ENCODE measurements at regions not wholly inside any gene's neighbourhood (a gene's known extent, or its start where the extent isn't known, plus 50 kb on each side); places are given as distances from the start of the nearest gene placed in this dataset.
"Not testable (repeated sequence)": the region's sequence is repeated elsewhere in the genome, so short reads cannot be mapped to it uniquely, and the experiment has no call there.

DNA sequence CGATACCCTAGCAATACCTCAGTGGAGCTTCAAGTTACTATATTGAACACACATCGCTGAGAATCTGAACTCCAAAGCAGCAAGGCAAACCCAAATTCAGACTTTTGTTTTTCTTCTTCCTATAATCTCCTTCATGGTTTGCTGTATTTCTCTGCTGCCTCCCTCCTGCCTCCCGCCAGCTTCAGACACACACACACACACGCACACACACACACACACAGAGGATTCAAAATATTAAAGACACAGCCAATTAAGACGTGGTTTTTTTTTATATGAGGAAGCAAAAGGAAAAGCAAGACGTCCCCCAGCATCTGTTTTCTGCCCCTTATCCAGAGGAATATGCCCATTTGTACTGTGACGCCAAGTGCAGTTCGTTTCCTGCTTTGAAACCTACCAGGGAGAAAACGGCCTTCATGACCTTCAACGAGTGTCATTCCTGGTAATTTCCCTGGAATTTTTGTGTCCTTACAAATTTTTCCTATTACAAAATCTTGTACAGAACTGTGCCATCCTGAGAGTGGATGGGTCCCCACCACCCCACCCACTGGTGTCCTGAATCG lies 547.9 kb upstream of the ID2 start:
- no peak for DNase-seq

DNA sequence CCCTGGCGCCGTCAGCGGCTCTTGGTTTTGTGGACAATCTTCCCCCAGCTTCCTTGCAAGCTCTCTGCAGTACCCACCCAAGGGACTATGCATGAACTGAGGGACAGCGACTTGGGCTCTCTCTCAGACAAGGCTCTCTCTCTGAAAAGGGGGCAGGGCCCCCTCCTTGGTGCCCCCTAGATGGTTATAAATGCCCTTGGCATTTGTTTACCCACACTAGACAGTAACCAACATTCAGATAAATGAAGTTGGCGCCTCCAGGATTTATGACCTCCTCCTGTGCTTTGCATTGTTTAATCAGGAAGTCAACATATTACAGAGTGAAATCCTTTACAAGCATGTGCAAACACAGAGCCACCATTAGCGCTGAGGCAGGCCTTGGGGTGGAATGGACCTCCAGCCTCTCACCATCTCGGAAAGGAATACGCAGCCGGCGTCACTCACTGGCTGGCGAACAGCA lies 547.4 kb upstream of the ID2 start:
- DNase-seq, result no peak

DNA sequence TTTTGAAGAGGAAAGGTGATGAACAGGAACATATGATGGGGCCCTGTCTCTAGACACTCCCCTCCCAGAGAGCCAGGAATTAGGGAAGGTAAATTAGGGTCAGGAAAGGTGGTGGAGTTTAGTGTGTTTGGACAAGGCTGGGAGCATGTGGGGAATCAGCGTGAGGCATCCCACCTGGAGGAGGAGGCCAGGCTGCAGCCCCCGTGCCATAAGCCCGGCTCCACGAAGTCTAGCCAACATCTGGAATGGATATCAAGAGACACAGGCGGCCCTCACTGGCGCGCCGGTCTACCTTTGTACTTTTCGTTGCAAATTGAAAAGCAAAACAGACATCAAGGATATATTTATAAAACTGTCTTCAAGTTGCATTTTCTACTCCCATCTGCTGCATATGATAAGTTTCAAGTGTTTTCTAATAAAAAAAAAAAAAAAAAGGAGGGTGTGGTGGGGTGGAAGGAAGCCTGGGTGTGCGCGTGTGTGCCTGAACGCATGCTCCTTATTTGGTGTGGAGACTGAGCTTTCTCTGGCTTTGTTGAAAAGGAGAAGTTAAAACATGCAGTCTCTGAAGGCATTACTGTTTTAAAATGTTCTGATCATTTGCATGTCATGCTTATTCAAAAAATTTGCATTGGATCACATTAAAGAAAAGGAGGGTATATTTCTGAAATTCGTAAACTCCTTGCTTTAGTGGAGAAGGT lies 546.7 kb upstream of the ID2 start:
- DNase-seq, result no peak

DNA sequence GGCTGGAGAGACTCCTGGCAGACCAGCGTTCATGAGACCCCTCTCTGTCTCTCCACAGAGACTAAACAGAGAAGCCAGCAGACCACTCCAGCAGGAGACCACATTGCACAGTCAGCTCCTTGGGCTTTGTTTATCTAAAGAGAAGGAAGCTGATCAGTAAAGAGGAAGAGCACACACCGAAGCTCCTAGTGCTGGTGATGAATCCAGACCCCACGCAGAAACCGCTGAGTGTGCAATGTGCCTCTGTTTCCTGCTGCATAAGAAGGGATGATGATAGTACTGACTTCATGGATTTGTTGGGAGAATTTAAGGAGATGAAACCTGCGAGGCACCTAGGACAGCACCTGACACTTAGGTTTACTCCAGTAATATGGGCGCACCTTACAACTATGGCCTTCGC lies 544.1 kb upstream of the ID2 start:
- DNase-seq, result no peak

DNA sequence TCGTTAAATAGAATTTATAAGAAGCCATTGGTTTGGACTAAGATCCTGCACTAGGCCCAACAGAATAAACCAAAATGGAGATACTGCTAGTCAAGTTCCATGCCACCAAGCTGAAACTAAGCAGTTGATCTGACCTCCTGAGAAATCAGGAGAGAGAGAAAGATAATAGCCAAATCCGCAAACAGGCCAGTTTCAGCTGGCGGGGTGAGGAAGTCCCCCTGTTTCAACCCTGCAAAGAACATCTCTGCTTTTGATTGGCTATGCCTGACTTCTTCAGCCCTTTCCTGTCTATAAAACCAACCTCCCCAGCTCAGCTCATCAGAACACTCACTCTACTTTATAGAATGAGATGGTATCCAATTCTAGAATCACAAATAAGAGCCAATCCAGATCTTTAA lies 543.3 kb upstream of the ID2 start:
- no peak for DNase-seq

DNA sequence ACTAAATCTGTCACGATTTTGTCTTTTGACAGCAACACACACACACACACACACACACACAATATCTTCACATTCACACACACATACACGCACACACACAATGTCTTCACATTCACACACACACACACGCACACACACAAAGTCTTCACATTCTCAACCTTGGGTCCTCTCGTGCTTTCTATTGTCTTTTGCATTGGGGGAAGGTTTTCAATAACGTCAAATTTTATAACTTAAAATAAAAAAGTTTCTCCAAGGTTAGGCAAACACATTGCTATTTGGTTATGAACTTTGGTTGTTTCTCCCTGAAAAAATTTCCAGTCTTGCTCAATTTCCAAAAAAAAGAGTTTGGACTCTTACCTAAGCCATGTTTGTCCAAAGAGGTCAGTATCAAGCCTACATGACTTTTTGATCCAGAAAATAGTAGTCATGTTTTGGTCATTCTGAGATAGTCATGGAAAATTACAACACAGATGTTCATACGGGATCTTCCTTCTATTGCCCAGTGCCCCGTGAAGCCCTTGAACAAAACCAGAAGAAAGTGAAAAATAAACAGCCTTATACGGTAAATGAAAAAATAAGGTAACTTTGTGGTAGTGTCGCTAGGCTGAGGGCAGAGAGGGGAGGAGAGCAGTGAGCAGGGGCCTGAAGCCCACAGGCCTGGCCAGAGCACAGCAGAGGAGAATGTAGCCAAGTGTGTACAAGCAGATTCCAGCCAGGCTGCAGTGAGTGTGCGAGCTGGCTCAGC lies 542.8 kb upstream of the ID2 start:
- no peak for DNase-seq

DNA sequence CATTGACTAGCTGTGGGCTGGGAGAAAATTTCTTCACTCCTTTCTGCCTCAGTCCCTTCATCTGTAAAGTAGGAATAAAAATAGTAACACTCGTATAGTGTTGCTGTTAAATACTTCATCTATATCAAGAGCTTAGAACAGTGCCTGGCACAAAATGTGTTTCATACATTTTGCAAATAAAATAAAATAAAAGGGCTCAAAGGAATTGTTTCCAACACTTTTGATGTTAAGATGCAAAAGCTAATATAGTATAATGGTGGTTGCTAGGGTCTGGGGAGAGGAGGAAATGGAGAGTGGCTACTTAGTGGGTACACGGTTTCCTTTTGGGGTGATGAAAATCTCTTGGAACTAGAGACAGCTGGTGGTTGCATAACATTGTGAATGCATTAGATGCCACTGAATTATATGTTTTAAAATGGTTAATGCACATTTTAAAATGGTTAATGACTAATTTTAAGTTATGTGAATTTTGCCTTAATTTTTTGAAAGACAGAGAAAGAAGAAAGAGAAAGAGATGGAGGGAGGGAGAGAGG lies 542.1 kb upstream of the ID2 start:
- no peak for DNase-seq

DNA sequence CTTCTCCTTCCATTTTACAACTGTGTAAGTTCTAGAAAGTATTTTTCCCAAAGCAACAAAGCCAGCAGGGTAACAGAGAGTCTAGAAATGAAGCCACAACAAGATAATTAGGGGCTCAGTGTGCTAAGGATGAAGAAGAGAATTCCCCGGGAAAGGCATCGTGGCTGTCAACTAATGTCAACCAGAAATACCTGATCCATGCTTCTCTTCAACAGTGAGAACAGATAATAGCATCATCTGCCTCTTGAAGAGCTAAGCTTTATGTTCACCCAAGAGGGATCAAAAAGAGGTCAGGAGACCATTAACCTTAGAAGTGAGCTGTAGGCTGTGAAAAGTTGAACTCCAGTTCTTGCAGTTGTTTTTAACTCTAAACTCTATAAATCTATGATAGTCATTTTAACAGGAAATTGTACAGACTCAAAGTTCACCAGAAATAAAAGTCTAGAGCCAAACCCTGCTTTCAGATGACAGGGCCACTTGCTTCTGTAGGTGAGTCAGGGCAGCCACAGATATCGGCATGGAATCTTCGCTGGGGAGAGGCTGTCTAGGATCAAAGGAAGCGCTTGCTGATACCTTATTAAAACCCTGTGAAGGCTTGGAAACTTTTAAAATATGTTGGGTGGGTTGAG lies 540.7 kb upstream of the ID2 start:
- DNase-seq, result no peak

DNA sequence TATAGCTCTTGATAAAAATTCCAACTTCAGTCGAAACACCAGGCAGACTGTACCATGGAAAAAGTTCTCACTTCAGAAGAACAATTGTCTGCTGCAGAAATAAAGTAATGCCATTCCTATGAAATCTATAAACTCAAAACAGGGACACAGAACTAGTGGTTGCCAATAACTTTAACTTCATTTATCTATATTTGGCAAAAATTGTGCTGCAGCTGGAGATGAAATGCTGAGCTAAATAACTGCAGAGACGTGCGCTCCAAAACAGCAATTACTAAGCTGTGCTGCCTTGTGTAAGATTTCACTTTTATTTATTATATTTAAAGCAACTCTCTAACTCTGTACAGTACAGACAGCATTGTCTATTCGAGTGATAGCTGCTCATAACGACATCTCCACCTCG lies 540.1 kb upstream of the ID2 start:
- no peak for DNase-seq

DNA sequence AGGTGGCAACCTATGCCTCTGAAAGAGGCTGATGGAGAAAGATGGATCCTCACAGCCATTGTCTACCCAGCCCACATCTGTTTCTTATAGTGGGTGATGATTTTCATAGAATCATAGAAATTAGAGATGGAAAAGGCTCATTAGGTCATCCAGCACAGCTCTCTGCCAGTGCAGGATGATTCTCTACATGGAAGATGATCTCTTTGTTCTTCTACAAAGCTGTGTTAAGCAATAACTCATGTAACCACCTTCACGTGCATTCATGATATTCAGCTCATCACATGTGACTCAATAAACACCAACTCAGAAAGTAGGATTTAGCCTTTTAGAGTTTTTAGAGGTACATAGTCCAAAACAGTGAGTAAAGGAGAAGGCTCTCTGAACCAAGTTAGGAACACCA lies 539.4 kb upstream of the ID2 start:
- DNase-seq, result no peak

DNA sequence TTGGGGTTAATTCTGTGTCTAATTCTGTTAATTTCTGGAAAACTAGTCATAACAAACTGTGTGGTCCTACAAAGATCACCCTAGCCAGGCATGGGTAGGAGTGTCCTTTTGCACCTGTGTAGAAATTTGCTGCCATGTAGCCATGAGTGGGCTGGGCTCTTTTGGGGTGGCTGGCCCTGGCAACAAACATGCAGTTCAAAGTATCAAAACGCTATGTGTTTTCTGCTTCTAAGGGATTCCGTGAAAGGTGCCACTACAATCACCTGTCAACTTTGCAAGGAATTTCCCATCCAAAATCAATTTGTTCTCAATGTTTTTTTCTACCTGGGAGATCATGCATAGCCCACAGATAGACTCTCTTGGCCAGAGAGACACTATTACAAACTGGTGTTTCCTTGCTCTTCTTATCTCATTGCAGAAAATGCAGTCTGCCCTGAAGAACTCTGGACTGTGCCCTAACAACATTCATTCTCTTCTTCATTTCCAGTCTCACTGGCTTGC lies 537.7 kb upstream of the ID2 start:
- no peak for DNase-seq

DNA sequence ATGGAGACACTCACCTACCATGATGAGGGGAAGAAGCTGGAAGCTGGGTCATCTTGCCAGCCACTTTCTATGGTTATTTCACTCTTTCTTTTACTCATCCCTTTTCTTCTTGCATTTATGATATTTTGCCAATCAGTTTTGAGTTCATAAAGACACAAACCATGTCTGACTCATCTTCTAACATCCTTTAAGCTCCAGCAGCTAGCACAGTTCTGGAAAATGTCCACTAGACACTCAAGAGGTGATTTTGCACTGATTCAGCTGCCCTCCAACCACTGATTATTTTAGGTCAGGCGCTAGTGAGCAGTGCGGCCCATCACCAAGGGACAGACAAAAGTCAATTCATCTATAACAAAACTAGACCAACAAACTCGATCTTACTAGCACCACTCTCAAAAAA lies 537.1 kb upstream of the ID2 start:
- DNase-seq, result no peak

DNA sequence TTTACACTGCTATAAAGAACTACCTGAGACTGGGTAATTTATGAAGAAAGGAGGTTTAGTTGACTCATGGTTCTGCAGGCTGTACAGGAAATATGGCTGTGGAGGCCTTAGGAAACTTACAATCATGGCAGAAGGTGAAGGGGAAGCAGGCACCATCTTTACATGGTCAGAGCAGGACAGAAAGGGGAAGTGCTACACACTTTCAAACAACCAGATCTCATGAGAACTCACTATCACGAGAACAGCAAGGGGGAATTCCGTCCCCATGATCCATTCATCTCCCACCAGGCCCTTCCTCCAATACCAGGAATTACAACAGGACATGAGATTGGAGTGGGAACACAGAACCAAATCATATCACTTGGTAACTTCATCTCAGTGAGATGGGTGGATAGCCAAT lies 536.5 kb upstream of the ID2 start:
- DNase-seq, result not testable (repeated sequence)

DNA sequence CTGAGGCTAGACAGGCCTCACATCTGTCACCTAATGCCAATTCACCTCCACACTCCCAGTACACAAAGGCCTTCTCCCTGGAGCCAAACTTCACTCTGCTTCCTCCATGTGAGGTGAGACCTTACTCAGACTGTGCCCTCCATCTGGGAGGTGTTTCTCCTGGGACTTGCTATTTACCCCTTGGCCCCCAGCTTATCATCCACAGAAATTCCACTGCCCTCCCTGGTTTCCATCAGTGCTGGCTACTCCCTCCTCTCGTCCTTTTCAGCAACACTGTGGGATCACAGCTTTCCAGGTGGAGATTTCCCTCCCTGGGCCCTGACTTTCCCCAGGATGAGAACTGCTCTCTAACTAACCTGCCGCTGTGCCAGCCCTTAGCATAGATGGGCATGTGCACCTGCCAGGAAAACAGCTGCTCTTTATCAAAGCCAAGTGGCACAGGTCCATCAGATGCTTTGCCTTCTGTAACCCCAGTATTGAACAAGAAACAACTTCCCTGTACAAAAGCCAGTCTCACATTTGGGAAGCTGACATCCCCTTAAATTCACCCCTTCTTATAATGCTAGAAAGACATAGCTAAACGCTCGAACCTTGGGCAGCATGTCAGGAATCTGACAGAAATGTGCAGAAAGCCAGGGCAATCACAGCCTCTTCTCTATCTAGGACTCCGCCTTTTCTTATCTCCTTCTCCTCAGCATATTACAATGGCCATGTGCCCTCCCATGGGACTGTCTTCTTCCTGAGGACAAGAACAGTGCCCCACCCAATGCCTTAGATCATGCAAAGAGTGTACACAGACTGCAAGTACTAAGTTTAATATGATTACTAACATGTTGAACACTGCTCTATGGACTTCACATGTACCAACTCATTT lies 535.5 kb upstream of the ID2 start:
- no peak for DNase-seq

DNA sequence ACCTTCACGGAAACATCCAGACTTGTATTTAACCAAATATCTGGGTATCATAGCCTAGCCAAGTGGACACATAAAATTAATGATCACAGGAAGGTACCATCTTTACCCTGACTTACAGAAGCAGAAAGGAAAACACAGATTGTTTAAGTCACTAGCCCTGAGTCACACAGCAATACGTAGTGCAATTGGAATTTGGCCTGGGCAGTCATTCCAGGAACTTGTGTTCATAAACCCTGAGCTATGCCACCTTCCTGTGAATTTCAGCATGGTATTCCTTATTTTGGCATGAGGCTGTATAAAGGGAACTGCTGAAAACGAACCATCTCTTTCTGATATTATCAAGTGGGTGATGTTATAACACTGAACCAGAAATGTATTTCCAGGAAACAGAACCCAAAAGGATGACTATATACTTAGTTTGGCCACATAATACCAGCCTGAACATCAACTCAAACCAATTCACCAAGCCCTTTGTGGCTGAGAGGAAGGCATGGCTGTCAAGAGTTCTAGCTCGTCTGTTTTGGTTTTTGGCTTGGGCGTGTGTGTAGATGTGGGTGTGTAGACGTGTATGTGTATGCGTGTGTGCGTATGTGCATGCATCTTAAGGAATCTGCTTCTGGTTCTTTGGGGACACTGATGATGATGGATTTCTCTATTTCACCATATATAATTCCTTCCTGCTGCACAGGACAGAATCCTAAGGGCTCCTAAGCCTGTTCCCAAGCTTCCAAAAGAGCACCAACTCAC lies 533.4 kb upstream of the ID2 start:
- DNase-seq, result no peak

DNA sequence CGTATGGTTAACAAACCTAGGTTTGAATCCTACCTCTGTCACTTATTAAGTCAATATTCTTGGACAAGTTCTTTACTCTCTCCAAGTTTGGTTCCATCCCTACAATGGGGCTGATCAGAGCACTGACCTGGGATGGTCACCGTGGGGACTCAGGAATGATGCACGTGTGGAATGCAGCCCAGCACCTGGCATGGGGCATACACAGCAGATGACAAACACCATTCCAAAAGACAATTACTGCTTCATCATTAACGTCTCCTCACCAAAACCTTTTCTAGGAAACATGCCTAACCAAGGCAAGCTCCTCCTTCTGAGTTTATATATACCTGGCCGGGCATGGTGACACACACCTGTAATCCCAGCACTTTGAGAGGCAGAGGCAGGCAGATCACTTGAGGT lies 532.9 kb upstream of the ID2 start:
- DNase-seq, result no peak

DNA sequence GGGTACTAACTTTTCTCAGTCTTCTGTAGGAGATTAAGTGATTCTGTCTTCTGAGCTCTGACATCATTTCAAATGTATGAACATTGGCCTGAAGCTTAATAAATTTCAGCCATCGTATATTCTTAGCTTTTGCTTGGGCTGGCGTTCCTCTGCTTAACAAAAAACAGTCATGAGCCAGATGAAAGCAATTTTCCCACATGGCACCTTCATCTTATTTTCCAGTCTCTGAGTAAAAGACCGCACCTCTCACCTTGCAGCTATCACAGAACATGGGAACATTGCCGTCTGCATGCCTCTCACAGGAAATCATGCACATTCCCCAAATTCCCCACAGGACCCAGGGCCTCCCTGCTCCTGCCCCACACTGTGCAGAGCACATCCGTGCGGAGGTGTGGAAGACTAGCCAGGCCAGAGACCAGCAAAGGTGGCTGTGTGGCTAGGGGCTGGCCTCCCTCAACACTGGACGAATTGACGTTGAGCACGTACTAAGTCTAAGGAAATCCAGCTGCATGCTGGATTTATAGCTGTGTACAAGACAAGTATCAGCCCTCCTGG lies 531.8 kb upstream of the ID2 start:
- DNase-seq, result no peak

DNA sequence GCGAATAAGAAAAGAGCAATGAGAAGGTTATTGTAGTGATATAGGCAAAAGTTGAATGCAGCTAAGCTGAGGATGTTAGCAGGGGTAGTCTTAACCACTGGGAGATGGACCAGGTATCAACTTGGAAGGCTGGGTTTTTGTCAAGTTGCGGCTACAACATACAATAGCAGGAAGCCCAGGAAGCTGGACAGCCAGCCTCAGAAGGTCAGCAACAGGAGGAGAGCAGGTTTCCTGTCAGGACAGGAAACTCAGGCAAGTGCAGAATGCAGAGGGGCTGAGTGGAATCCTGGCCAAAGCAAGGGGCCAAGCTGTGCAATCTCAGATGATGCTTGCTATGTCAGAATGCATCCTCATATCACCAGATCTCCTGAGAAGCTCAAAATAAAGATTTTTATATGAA lies 530.0 kb upstream of the ID2 start:
- no peak for DNase-seq

DNA sequence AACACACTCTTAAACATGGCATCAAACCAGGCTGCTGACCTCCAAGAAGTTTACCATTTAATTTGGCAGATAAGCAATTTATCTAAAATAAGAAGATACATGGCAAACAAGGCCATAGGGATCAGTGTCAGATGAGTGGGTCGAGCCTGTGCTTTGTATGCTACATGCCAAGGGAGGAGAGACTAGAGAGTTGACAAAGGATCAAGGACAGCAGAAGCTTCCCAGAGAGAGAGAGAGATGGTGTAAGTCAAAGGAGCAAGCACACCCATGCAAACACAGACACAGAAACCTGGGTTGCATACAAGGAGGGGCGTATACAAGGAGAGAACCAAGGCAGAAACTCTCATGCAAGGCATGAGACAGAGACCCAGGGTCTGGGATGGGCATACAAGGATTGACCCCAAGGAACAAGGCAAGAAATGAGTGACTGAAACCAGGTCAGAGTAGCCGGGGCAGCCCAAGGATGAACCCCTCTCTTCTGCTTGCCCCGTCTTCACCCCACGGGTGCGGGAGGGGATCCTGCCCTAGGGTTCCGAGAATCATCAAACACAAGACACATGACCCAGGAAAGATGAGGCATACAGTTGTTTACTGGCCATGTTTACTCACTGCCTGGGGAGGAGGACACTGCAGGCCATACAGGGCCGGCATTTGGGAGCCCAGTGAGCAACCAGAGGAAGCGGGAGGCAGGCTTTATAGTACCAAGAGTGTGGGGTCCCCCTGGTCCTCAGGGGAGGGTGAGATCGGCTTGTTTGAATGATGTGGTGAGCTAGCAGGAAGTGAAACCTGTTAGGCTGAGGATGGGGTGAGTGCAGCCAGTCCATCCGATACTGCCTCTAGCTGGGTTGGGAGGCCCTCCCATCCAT lies 529.2 kb upstream of the ID2 start:
- DNase-seq, result no peak

DNA sequence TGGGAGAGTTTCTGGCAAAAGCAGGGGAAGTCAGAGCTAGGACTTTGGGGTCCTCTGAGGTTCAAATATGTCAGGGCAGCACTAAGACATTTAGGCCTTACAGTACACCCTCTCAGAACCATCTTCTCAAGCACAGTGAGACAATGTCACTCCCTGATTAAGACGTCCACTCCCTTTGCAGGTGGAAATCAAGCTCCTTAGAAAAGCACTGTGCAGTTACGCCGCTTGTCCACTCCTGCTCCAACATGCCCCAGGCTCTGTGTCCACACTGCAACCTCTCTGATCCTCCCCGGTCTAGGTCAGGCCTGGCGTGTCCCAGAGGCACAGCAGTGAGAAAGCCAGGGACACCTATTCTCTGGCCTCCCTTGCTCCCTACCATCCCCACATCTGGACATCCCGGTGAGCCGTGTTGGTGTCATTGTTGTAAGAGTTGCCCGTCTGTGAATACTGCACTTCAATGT lies 528.6 kb upstream of the ID2 start:
- no peak for DNase-seq
